ENCODE measurements at regions not wholly inside any gene's neighbourhood (a gene's known extent, or its start where the extent isn't known, plus 50 kb on each side); places are given as distances from the start of the nearest gene placed in this dataset.

GRCh38 chr19:5240011-5240410 lies 100.6 kb downstream of the PTPRS start:
- DNase-seq (ENCODE audit: low read depth) (no peak), FAIRE-seq (no peak)
- peaks cover 4% of the 10 kb centered on the region for H3K27me3 Mint-ChIP-seq (ENCODE audit: low read depth, unreplicated experiment)
- no peak overlapping the region for H3K4me2 ChIP-seq (ENCODE audit: low read length)
- peak overlapping the region; percentile 30 for H3K4me3 Mint-ChIP-seq (ENCODE audit: unreplicated experiment)
- no peak overlapping the region for H3K27ac ChIP-seq (ENCODE audit: low read depth, low read length)
- no peak overlapping the region for H3K9ac ChIP-seq (ENCODE audit: low read length)
- no peak overlapping the region for H3K4me3 ChIP-seq (ENCODE audit: insufficient read depth, low read depth, low read length)
- H3K9me3 ChIP-seq (ENCODE audit: insufficient read depth, low read depth, low read length) = no peaks in the 10 kb centered on the region
- peaks cover 23% of the 10 kb centered on the region for H3K36me3 Mint-ChIP-seq (ENCODE audit: low read depth, unreplicated experiment)
- peaks cover 7% of the 10 kb centered on the region for H4K20me1 ChIP-seq (ENCODE audit: insufficient read depth, low read length)
- H3K36me3 ChIP-seq (ENCODE audit: insufficient read depth, low read length) = no peaks in the 10 kb centered on the region
- H3K4me1 ChIP-seq (ENCODE audit: insufficient read depth, low read length) = no peaks in the 10 kb centered on the region
- H3K27me3 ChIP-seq (ENCODE audit: insufficient read depth, low read length) = no peaks in the 10 kb centered on the region
- no peak overlapping the region for H2AFZ ChIP-seq (ENCODE audit: low read depth, low read length)
- H3K79me2 ChIP-seq (ENCODE audit: insufficient read depth, low read length) = no peaks in the 10 kb centered on the region
- H3K9me3 Mint-ChIP-seq (ENCODE audit: unreplicated experiment) = no peaks in the 10 kb centered on the region
- no peak for TF ChIP-seq CTCF (IDR thresholded peaks at IDR 0.05; ENCODE audit: insufficient read depth, low read depth, low read length)
- TF ChIP-seq EZH2 (IDR thresholded peaks at IDR 0.05; ENCODE audit: insufficient read depth, low read length) = no peak
- no peak overlapping the region for H3K27ac Mint-ChIP-seq (ENCODE audit: unreplicated experiment)
- no peaks in the 10 kb centered on the region for H3K4me1 Mint-ChIP-seq (ENCODE audit: low read depth, unreplicated experiment)

GRCh38 chr19:5238700-5239099 lies 101.9 kb downstream of the PTPRS start:
- Mint-ChIP-seq H3K27ac (ENCODE audit: unreplicated experiment) (no peak overlapping the region), H3K9me3 (ENCODE audit: unreplicated experiment) (no peaks in the 10 kb centered on the region), H3K36me3 (ENCODE audit: low read depth, unreplicated experiment) (peaks cover 21% of the 10 kb centered on the region), H3K27me3 (ENCODE audit: low read depth, unreplicated experiment) (peaks cover 4% of the 10 kb centered on the region), H3K4me3 (ENCODE audit: unreplicated experiment) (no peak overlapping the region), H3K4me1 (ENCODE audit: low read depth, unreplicated experiment) (no peaks in the 10 kb centered on the region)
- Histone ChIP-seq H3K27ac (ENCODE audit: low read depth, low read length) (no peak overlapping the region), H3K4me3 (ENCODE audit: insufficient read depth, low read depth, low read length) (no peak overlapping the region), H2AFZ (ENCODE audit: low read depth, low read length) (no peak overlapping the region), H3K4me2 (ENCODE audit: low read length) (no peak overlapping the region), H3K9ac (ENCODE audit: low read length) (no peak overlapping the region), H3K36me3 (ENCODE audit: insufficient read depth, low read length) (no peaks in the 10 kb centered on the region), H3K9me3 (ENCODE audit: insufficient read depth, low read depth, low read length) (no peaks in the 10 kb centered on the region), H3K4me1 (ENCODE audit: insufficient read depth, low read length) (no peaks in the 10 kb centered on the region), H3K27me3 (ENCODE audit: insufficient read depth, low read length) (no peaks in the 10 kb centered on the region), H3K79me2 (ENCODE audit: insufficient read depth, low read length) (no peaks in the 10 kb centered on the region), H4K20me1 (ENCODE audit: insufficient read depth, low read length) (peaks cover 10% of the 10 kb centered on the region)
- no peak for TF ChIP-seq CTCF (IDR thresholded peaks at IDR 0.05; ENCODE audit: insufficient read depth, low read depth, low read length)
- no peak for TF ChIP-seq EZH2 (IDR thresholded peaks at IDR 0.05; ENCODE audit: insufficient read depth, low read length)
- DNase-seq (ENCODE audit: low read depth) (no peak), FAIRE-seq (no peak)

- Histone ChIP-seq H2AFZ (ENCODE audit: low read depth, low read length) (no peak overlapping the region), H4K20me1 (ENCODE audit: insufficient read depth, low read length) (peaks cover 12% of the 10 kb centered on the region), H3K4me1 (ENCODE audit: insufficient read depth, low read length) (no peaks in the 10 kb centered on the region), H3K9me3 (ENCODE audit: insufficient read depth, low read depth, low read length) (no peaks in the 10 kb centered on the region), H3K4me2 (ENCODE audit: low read length) (no peak overlapping the region), H3K9ac (ENCODE audit: low read length) (no peak overlapping the region), H3K4me3 (ENCODE audit: insufficient read depth, low read depth, low read length) (no peak overlapping the region), H3K79me2 (ENCODE audit: insufficient read depth, low read length) (no peaks in the 10 kb centered on the region), H3K27me3 (ENCODE audit: insufficient read depth, low read length) (no peaks in the 10 kb centered on the region), H3K36me3 (ENCODE audit: insufficient read depth, low read length) (no peaks in the 10 kb centered on the region), H3K27ac (ENCODE audit: low read depth, low read length) (no peak overlapping the region)
- Mint-ChIP-seq H3K4me3 (ENCODE audit: unreplicated experiment) (no peak overlapping the region), H3K4me1 (ENCODE audit: low read depth, unreplicated experiment) (no peaks in the 10 kb centered on the region), H3K27me3 (ENCODE audit: low read depth, unreplicated experiment) (peaks cover 4% of the 10 kb centered on the region), H3K9me3 (ENCODE audit: unreplicated experiment) (no peaks in the 10 kb centered on the region), H3K27ac (ENCODE audit: unreplicated experiment) (no peak overlapping the region), H3K36me3 (ENCODE audit: low read depth, unreplicated experiment) (peaks cover 21% of the 10 kb centered on the region)
- DNase-seq (ENCODE audit: low read depth) (no peak), FAIRE-seq (no peak)
- TF ChIP-seq EZH2 (IDR thresholded peaks at IDR 0.05; ENCODE audit: insufficient read depth, low read length) (no peak), CTCF (IDR thresholded peaks at IDR 0.05; ENCODE audit: insufficient read depth, low read depth, low read length) (no peak)
Observed at GRCh38 chr19:5237939-5238480, 102.6 kb downstream of the PTPRS start.

All from astrocyte (in vitro differentiated cells and primary cell).